ENCODE measurements at regions not wholly inside any gene's neighbourhood (a gene's known extent, or its start where the extent isn't known, plus 50 kb on each side); places are given as distances from the start of the nearest gene placed in this dataset.

GRCh38 chr11:127738771-127739286, 738.3 kb upstream of the KIRREL3 start:
- Histone ChIP-seq H3F3A (ENCODE audit: low read depth) (peaks cover 3% of the 10 kb centered on the region; the same call in 1 of the 2 replicates), H3K79me2 (ENCODE audit: insufficient read depth, low read length) (no peaks in the 10 kb centered on the region), H3K9me2 (replicated peaks; ENCODE audit: low read depth, low read length) (no peaks in the 10 kb centered on the region), H4K20me1 (ENCODE audit: insufficient read depth, low read length, poor library complexity, severe bottlenecking) (no peaks in the 10 kb centered on the region), H3K27me3 (ENCODE audit: insufficient read depth, low read length, poor library complexity, severe bottlenecking) (no peaks in the 10 kb centered on the region), H3K9ac (ENCODE audit: low read depth, low read length, poor library complexity, severe bottlenecking) (no peak overlapping the region), H3K4me2 (ENCODE audit: low read depth, low read length, poor library complexity, severe bottlenecking) (no peak overlapping the region), H3K36me3 (ENCODE audit: insufficient read depth, low read length) (no peaks in the 10 kb centered on the region), H3K4me1 (ENCODE audit: insufficient read depth, low read length, poor library complexity, severe bottlenecking) (peaks cover 28% of the 10 kb centered on the region), H2AFZ (ENCODE audit: low read length) (peak overlapping the region; percentile 34; the same call in 1 of the 2 replicates), H3K4me3 (ENCODE audit: low read length, poor library complexity, severe bottlenecking) (no peak overlapping the region), H3K9me3 (ENCODE audit: insufficient read depth, low read depth, low read length) (no peaks in the 10 kb centered on the region)
- TF ChIP-seq, protein P1, sequence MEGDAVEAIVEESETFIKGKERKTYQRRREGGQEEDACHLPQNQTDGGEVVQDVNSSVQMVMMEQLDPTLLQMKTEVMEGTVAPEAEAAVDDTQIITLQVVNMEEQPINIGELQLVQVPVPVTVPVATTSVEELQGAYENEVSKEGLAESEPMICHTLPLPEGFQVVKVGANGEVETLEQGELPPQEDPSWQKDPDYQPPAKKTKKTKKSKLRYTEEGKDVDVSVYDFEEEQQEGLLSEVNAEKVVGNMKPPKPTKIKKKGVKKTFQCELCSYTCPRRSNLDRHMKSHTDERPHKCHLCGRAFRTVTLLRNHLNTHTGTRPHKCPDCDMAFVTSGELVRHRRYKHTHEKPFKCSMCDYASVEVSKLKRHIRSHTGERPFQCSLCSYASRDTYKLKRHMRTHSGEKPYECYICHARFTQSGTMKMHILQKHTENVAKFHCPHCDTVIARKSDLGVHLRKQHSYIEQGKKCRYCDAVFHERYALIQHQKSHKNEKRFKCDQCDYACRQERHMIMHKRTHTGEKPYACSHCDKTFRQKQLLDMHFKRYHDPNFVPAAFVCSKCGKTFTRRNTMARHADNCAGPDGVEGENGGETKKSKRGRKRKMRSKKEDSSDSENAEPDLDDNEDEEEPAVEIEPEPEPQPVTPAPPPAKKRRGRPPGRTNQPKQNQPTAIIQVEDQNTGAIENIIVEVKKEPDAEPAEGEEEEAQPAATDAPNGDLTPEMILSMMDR (conservative IDR thresholded peaks at IDR 0.05; ENCODE audit: low read length): no peak
- no peak for TF ChIP-seq EZH2phosphoT487 (IDR thresholded peaks at IDR 0.05; ENCODE audit: borderline replicate concordance)

- H3K27me3 ChIP-seq (ENCODE audit: insufficient read depth, low read length, poor library complexity, severe bottlenecking): no peaks in the 10 kb centered on the region
- TF ChIP-seq EZH2phosphoT487 (IDR thresholded peaks at IDR 0.05; ENCODE audit: borderline replicate concordance): no peak
- TF ChIP-seq, protein P1 (conservative IDR thresholded peaks at IDR 0.05; ENCODE audit: low read length): no peak
- H3K9me3 ChIP-seq (ENCODE audit: insufficient read depth, low read depth, low read length): no peaks in the 10 kb centered on the region
- H3K4me1 ChIP-seq (ENCODE audit: insufficient read depth, low read length, poor library complexity, severe bottlenecking): peaks cover 37% of the 10 kb centered on the region
- H3K9ac ChIP-seq (ENCODE audit: low read depth, low read length, poor library complexity, severe bottlenecking): no peak overlapping the region
- H3K4me3 ChIP-seq (ENCODE audit: low read length, poor library complexity, severe bottlenecking): no peak overlapping the region
- H2AFZ ChIP-seq (ENCODE audit: low read length): peak overlapping the region; percentile 34; the same call in 1 of the 2 replicates
- peaks cover 3% of the 10 kb centered on the region; the same call in 1 of the 2 replicates for H3F3A ChIP-seq (ENCODE audit: low read depth)
- no peak overlapping the region for H3K4me2 ChIP-seq (ENCODE audit: low read depth, low read length, poor library complexity, severe bottlenecking)
- H4K20me1 ChIP-seq (ENCODE audit: insufficient read depth, low read length, poor library complexity, severe bottlenecking): no peaks in the 10 kb centered on the region
- H3K36me3 ChIP-seq (ENCODE audit: insufficient read depth, low read length): no peaks in the 10 kb centered on the region
- no peaks in the 10 kb centered on the region for H3K79me2 ChIP-seq (ENCODE audit: insufficient read depth, low read length)
- no peaks in the 10 kb centered on the region for H3K9me2 ChIP-seq (replicated peaks; ENCODE audit: low read depth, low read length)
These were observed 736.9 kb upstream of the KIRREL3 start for GRCh38 chr11:127737499-127737898.

- H4K20me1 ChIP-seq (ENCODE audit: insufficient read depth, low read length, poor library complexity, severe bottlenecking): no peaks in the 10 kb centered on the region
- peaks cover 54% of the 10 kb centered on the region for H3K4me1 ChIP-seq (ENCODE audit: insufficient read depth, low read length, poor library complexity, severe bottlenecking)
- no peaks in the 10 kb centered on the region for H3K9me2 ChIP-seq (replicated peaks; ENCODE audit: low read depth, low read length)
- peak; percentile 95 for TF ChIP-seq EZH2phosphoT487 (IDR thresholded peaks at IDR 0.05; ENCODE audit: borderline replicate concordance)
- TF ChIP-seq, protein P1 (conservative IDR thresholded peaks at IDR 0.05; ENCODE audit: low read length): no peak
- H3K27me3 ChIP-seq (ENCODE audit: insufficient read depth, low read length, poor library complexity, severe bottlenecking): no peaks in the 10 kb centered on the region
- no peaks in the 10 kb centered on the region for H3K36me3 ChIP-seq (ENCODE audit: insufficient read depth, low read length)
- no peak overlapping the region for H2AFZ ChIP-seq (ENCODE audit: low read length)
- H3K79me2 ChIP-seq (ENCODE audit: insufficient read depth, low read length): no peaks in the 10 kb centered on the region
- peak overlapping the region; percentile 75 for H3K4me2 ChIP-seq (ENCODE audit: low read depth, low read length, poor library complexity, severe bottlenecking)
- no peak overlapping the region for H3K9ac ChIP-seq (ENCODE audit: low read depth, low read length, poor library complexity, severe bottlenecking)
- peaks cover 3% of the 10 kb centered on the region; the same call in 1 of the 2 replicates for H3F3A ChIP-seq (ENCODE audit: low read depth)
- peak overlapping the region; percentile 68 for H3K4me3 ChIP-seq (ENCODE audit: low read length, poor library complexity, severe bottlenecking)
- no peaks in the 10 kb centered on the region for H3K9me3 ChIP-seq (ENCODE audit: insufficient read depth, low read depth, low read length)
These were observed 733.0 kb upstream of the KIRREL3 start for GRCh38 chr11:127733552-127733951.
